Spleen (tissue), 11 donors: ENCODE measurements at regions not wholly inside any gene's neighbourhood (a gene's known extent, or its start where the extent isn't known, plus 50 kb on each side); places are given as distances from the start of the nearest gene placed in this dataset.

Experiments
- DNase-seq: peaks from one replicate; pipeline ENCODE4 v3.0.0-alpha.2; 2020
- H3K27ac ChIP-seq, 8 donors: fragments of 200-600 bp; sonication (generic) in 7 of 8; 1 replicate in 4 of 8; 2 replicates in 4 of 8; pipeline versions ENCODE4 v1.5.0 to v1.8.0; 2016 to 2021; ENCODE audit warnings: inconsistent platforms in 4 of 8, mild to moderate bottlenecking in 4 of 8, moderate library complexity in 1 of 8
- H3K27me3 ChIP-seq, 7 donors: fragments of 200-600 bp; sonication (generic) in 6 of 7; replicated peaks in 1 of 7; 1 replicate in 4 of 7; 2 replicates in 3 of 7; pipeline versions ENCODE4 v1.5.0 to v1.8.0; 2016 to 2021; ENCODE audit warnings: inconsistent platforms in 3 of 7, mild to moderate bottlenecking in 1 of 7
- H3K36me3 ChIP-seq, 6 donors: fragments of 200-600 bp; sonication (generic) in 5 of 6; 1 replicate in 4 of 6; 2 replicates in 2 of 6; pipeline versions ENCODE4 v1.5.0 to v1.8.0; 2016 to 2021; ENCODE audit warnings: inconsistent platforms in 2 of 6
- H3K4me1 ChIP-seq, 6 donors: fragments of 200-600 bp; sonication (generic) in 5 of 6; 1 replicate in 3 of 6; 2 replicates in 3 of 6; pipeline versions ENCODE4 v1.5.0 to v1.8.0; 2016 to 2021; ENCODE audit warnings: inconsistent platforms in 3 of 6
- H3K4me3 ChIP-seq, 8 donors: fragments of 200-600 bp; sonication (generic) in 7 of 8; 1 replicate in 4 of 8; 2 replicates in 4 of 8; pipeline versions ENCODE4 v1.5.0 to v1.8.0; 2016 to 2021; ENCODE audit warnings: inconsistent platforms in 4 of 8, mild to moderate bottlenecking in 4 of 8, moderate library complexity in 2 of 8
- H3K9me3 ChIP-seq, 8 donors: fragments of 200-600 bp; sonication (generic) in 7 of 8; 1 replicate in 4 of 8; 2 replicates in 4 of 8; pipeline versions ENCODE4 v1.5.0 to v1.8.0; 2016 to 2021; ENCODE audit warnings: inconsistent platforms in 4 of 8
- POLR2A ChIP-seq, 3 donors: fragments of 450-650 bp; IDR thresholded peaks; one replicate each; pipeline ENCODE4 v1.5.1; 2017; ENCODE audit warnings: antibody characterized with exemption in 3 of 3, mild to moderate bottlenecking in 1 of 3
- POLR2AphosphoS5 ChIP-seq, 3 donors: sonication (generic); formaldehyde crosslinking; IDR thresholded peaks; one replicate each; pipeline ENCODE4 v1.5.1; 2017; ENCODE audit warnings: antibody characterized with exemption in 3 of 3
- WGBS, 5 donors: extraction: QIAGEN DNeasy Blood & Tissue Kit in 3 of 5; methylation state at CpG; one replicate each; pipeline versions ENCODE4 v1.1.5 to v1.1.7; 2013 to 2018; 5-methylcytosine and 5-hydroxymethylcytosine counted together
- intact Hi-C: fragments of 100-400 bp; cut with DNase I; formaldehyde crosslinking; loops from one replicate; pipeline ENCODE4 v1.15.0; 2023; ENCODE audit warnings: low total_unique reads
- TF ChIP-seq, protein P1 (sequence below), 11 experiments: fragments of 200-600 bp in 7 of 11; fragments of 450-650 bp in 4 of 11; sonication (generic) in 4 of 11; IDR thresholded peaks in 8 of 11; conservative IDR thresholded peaks in 3 of 11; 1 replicate in 7 of 11; 2 replicates in 4 of 11; pipeline versions ENCODE4 v1.4.0 to v1.8.0; 2016 to 2021; ENCODE audit warnings: antibody characterized with exemption in 11 of 11, inconsistent platforms in 4 of 11, mild to moderate bottlenecking in 1 of 11
- donor health status: healthy with polysubstance abuse.
- donor health status: DM: no; HTN: no; CAD: no; lungs with moderate emphysema.
- donor health status: DM: no; HTN: no; CAD: no.
- donor health status: Bipolar disorder and iron deficiency.
- donor health status: healthy.
- donor health status: DM: no; HTN: no; CAD: no.
- donor health status: DM: yes; HTN: yes; CAD: no.

- no peaks in the 10 kb centered on the region for H3K27me3 ChIP-seq
- no peaks in the 10 kb centered on the region for H3K36me3 ChIP-seq
- intact Hi-C loops: no loop called here
- no peak for DNase-seq
- no peak overlapping the region for H3K4me3 ChIP-seq
- no peaks in the 10 kb centered on the region for H3K4me1 ChIP-seq
- WGBS, 5 donors: 66 to 82% (median 74%) methylated on average over 3 of the region's 3 CpGs
- TF ChIP-seq, protein P1, sequence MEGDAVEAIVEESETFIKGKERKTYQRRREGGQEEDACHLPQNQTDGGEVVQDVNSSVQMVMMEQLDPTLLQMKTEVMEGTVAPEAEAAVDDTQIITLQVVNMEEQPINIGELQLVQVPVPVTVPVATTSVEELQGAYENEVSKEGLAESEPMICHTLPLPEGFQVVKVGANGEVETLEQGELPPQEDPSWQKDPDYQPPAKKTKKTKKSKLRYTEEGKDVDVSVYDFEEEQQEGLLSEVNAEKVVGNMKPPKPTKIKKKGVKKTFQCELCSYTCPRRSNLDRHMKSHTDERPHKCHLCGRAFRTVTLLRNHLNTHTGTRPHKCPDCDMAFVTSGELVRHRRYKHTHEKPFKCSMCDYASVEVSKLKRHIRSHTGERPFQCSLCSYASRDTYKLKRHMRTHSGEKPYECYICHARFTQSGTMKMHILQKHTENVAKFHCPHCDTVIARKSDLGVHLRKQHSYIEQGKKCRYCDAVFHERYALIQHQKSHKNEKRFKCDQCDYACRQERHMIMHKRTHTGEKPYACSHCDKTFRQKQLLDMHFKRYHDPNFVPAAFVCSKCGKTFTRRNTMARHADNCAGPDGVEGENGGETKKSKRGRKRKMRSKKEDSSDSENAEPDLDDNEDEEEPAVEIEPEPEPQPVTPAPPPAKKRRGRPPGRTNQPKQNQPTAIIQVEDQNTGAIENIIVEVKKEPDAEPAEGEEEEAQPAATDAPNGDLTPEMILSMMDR (IDR thresholded peaks at IDR 0.05 in 8 of 11, conservative IDR thresholded peaks at IDR 0.05 in 3 of 11): no peak
- TF ChIP-seq POLR2AphosphoS5 (IDR thresholded peaks at IDR 0.05) (no peak), POLR2A (IDR thresholded peaks at IDR 0.05) (no peak)
- no peaks in the 10 kb centered on the region for H3K9me3 ChIP-seq
- H3K27ac ChIP-seq: no peak overlapping the region
Observed at GRCh38 chr6:51062166-51062722, 243.6 kb downstream of the TFAP2B start.

DNA sequence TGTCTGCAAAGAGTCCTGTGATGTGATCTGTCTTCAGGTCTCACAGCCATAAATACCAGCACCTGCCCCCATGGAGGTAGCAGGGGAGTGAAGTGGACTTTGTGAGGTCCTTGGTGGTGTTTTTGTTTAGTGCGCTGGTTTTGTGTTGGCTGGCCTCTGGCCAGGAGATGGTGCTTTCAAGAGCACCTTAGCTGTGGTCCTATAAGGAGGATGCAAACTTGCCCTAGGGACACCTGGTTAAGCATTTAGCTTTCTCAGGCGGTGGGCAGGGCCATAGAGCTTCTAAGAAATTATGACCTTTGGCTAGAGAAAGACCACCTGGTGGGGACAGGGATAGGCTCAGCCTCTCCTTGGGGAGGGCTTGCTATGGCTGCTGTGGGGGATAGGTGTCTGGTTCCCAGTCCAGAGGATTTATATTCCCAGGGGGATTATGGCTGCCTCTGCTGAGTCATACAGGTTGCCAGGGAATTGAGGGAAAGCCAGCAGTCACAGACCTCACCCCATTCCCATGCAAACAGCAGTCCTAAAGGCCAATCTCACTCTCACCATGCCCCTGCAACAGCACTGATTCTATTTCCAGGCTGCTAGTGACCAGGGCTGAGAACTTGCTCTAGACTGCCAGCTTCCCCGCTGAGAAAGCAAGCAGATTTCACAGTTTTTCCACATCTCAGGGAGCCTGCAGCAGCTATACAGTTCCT is 259.3 kb downstream of the TFAP2B start:
- no peaks in the 10 kb centered on the region for H3K4me1 ChIP-seq
- no peaks in the 10 kb centered on the region for H3K36me3 ChIP-seq
- intact Hi-C loops: no loop called here
- no peak overlapping the region for H3K4me3 ChIP-seq
- H3K27ac ChIP-seq: no peak overlapping the region
- no peaks in the 10 kb centered on the region for H3K27me3 ChIP-seq
- TF ChIP-seq, protein P1 (IDR thresholded peaks at IDR 0.05 in 8 of 11, conservative IDR thresholded peaks at IDR 0.05 in 3 of 11): no peak
- WGBS, 5 donors: 73 to 94% (median 84%) methylated on average over 3 of the region's 3 CpGs
- no peak for DNase-seq
- peaks cover 0 to 15% (median 0%) of the 10 kb centered on the region in 8 donors for H3K9me3 ChIP-seq

DNA sequence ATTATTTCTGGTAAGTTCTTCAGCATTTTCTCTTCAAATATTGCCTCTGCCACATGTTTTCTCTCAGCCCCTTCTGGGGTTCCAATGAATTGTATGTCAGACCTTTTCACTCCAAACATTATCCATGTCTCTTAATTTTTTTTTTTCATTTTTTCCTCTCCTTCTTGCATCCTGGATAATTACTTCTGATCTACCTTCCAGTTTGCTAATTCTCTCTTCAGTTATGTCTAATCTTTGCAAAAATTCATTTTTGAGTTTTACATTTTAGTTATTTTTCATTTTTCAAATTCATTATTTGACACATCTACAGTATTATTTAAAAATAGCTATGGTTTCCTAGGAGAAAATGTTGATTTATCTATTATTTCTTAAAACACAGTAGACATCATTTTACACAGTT is 271.7 kb downstream of the TFAP2B start:
- Histone ChIP-seq H3K4me1 (no peaks in the 10 kb centered on the region), H3K27me3 (no peaks in the 10 kb centered on the region), H3K9me3 (peaks cover 4 to 33% (median 20%) of the 10 kb centered on the region in 8 donors), H3K27ac (no peak overlapping the region), H3K36me3 (no peaks in the 10 kb centered on the region), H3K4me3 (no peak overlapping the region)
- no peak for TF ChIP-seq POLR2AphosphoS5 (IDR thresholded peaks at IDR 0.05)
- no peak for TF ChIP-seq POLR2A (IDR thresholded peaks at IDR 0.05)
- TF ChIP-seq, protein P1 (IDR thresholded peaks at IDR 0.05 in 8 of 11, conservative IDR thresholded peaks at IDR 0.05 in 3 of 11): no peak
- intact Hi-C loops: no loop called here
- no peak for DNase-seq

DNA sequence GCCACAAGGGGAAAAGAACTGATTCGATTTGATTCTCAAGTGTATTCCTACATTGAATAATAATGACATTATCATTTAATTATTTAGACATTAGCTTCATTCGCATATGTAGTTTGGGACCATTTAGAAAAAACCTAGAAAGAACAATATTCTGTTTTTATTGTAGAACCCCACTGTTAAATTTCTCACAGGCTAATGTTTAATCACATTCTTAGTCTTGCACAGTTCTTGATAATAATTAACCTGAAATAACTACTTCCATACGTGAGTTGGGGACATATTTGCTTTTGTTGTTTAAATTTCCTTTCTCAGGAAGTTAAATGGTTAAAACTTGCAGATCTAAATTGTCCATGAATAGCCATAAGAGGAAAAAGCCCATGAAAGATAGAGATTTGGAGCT is 275.2 kb downstream of the TFAP2B start:
- Histone ChIP-seq H3K27ac (no peak overlapping the region), H3K4me1 (no peaks in the 10 kb centered on the region), H3K36me3 (no peaks in the 10 kb centered on the region), H3K27me3 (no peaks in the 10 kb centered on the region), H3K9me3 (peaks cover 4 to 32% (median 20%) of the 10 kb centered on the region in 8 donors), H3K4me3 (no peak overlapping the region)
- DNase-seq: no peak
- TF ChIP-seq POLR2AphosphoS5 (IDR thresholded peaks at IDR 0.05) (no peak), POLR2A (IDR thresholded peaks at IDR 0.05) (no peak)
- TF ChIP-seq, protein P1 (IDR thresholded peaks at IDR 0.05 in 8 of 11, conservative IDR thresholded peaks at IDR 0.05 in 3 of 11): no peak
- intact Hi-C loops: no loop called here
- WGBS, 5 donors: 77 to 84% (median 81%) methylated on average over 3 of the region's 3 CpGs
